ENCODE measurements at regions not wholly inside any gene's neighbourhood (a gene's known extent, or its start where the extent isn't known, plus 50 kb on each side); places are given as distances from the start of the nearest gene placed in this dataset.
A peak's percentile ranks its signal among the peaks of the same experiment; 100 is the strongest.

DNA sequence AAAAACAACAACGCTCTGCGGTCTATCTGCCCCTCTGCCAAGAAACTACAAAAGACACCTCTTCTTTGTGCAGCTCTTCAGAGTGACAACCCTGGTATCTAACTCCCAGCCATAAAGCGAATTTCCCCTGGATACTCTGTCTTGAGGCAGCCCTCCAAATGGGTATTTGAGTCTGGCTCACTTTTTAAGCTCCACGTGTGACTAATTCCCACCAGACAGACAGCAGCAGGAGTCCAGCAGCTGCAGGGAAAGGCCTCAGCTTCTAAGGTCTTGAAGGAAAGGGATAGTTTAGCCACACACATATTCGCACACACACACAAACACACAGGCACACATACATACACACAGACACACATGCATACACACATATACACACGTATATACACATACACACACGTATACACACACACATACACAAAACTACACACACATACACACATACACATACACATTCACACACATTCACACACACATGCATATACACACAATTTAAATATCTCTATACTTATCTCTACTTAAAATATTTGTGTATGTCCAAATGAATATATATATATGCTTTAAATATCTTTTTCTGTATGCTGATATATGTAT, 188.8 kb downstream of the TSHZ3 start:
- no peak for DNase-seq (ENCODE audit: low read depth)

- DNase-seq (ENCODE audit: low read depth) = peak; percentile 38
Measured at GRCh38 chr19:31154021-31154420, 195.2 kb downstream of the TSHZ3 start.

- no peak for DNase-seq (ENCODE audit: low read depth)
Measured at GRCh38 chr19:31152906-31153305, 196.3 kb downstream of the TSHZ3 start.

GRCh38 chr19:31149441-31149941, 199.7 kb downstream of the TSHZ3 start:
- no peak for DNase-seq (ENCODE audit: low read depth)

- DNase-seq (ENCODE audit: low read depth) = no peak
Measured at GRCh38 chr19:31148671-31149070, 200.6 kb downstream of the TSHZ3 start.

DNA sequence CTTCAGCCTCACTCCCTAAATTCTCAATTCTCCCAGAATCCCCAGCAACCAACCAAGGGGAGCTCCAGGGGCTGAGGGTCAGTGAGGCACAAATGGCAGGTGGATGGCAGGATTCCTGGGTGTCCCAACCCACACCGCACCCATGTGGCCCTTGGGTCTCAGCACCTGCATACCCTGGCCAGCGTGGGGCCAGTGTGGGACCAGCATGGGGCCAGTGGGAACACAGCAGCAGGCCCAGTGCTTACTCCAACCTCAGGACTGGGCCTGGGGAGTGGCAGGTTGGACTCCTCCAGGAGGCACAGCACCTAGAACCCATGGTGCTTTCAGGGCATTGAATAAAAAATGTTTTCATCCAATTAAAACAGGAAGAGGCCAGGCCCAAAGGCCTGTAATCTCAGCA, 202.0 kb downstream of the TSHZ3 start:
- no peak for DNase-seq (ENCODE audit: low read depth)

DNA sequence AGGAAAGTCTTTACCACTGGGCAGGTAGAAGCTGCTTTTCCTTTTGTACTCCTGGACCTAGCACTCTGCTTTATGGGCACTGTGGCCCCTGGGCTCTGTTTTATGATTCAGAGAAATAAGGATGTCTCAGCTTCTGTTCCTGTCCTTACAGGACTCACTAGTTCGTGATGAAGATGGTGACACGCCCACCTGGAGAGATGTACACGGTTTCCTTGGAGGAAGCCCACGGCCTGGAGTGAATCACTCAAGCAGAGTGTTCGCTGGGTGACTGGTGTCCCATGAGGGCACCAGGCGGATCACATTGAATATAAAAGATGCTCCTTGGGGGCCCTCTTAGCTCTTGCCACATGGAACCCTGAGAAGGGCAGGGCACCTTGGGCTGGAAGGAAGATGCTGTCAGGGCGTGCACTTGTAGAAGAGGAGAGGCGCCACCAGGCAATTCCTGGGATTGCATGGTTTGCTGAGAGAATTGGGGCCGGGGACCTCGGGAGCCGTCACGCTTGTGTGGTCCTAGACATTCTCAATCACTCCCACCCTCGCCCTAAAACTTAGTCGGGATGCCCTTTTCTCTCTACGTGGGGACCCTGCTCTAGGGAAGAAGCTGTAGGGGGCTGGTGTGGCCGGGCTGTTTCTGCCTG, 202.6 kb downstream of the TSHZ3 start:
- DNase-seq (ENCODE audit: low read depth) = no peak

DNA sequence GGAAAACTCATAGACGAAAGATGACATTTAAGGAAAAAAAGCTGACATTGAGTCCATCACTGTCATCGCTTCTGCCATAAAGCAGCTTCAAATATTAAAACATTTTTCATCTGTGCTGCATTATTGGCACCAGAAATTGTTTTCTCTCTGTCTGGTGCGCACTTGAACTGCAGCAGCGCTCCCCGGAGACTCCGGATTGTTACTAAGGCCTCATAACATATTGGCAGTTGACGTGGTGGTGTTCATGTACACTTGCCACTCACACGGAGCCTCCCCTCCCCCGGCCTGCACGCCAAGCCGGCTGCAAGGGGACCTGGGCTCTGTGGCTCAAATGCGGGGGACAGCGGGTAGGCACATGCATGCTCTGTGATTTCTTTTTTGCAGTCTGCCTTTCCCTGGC, 203.2 kb downstream of the TSHZ3 start:
- no peak for DNase-seq (ENCODE audit: low read depth)

DNA sequence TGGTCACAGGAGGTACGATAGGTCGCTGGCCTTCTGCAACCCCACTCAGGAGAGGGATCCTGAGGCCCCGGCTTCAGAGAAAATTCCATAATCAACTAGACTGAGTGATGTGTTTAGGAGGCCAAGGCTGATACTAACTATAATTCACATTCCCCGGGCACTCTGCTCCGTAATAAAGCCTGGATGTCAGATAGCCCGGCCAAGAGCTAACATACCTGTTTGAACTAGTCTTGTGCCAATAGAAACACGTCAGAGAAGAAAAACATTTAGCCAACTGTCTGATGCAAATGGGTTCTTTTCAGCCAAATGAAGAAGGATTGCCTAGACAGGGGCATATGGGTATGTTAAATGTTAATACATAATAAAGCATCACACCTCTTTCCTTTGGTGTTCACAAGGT, 204.2 kb downstream of the TSHZ3 start:
- DNase-seq (ENCODE audit: low read depth) = no peak

DNA sequence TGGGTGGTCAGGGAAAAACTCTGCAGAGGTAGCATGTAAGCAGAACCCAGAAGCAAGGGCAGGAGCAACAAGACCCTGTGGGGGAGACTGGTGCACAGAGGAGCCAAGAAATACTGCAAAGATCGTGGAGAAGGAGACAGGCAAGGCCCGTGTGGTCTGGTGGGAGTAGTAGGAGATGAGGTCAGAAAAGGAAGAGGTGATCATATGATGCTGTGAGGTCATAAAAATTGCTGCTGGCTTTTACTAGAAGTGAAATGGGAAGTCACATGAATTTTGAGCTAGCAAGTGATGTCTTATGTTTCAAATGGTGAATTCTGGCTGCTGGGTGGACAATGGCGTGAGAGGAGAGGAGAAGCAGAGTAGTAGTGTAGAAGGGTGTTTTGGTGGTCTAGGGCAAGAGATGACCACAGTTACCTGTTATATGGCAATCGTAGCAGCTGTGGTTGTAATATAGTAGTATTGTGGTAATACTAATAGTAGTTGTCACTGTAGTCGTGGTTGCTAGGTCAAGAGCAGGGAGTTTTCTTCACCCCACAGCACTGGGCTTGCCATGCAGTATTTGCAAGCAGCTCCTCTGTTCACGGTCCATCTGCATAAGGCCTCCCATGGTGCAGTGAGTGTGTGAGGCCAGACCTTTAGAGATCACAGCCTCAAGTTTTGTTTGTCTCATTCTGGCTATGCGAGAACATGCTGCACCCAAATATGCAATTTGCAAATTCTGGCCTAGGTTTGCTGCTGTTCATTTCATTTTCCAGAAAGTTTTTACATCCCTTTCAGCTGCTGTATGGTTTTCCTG, 205.0 kb downstream of the TSHZ3 start:
- DNase-seq (ENCODE audit: low read depth) = no peak

GRCh38 chr19:31141301-31141700, 207.9 kb downstream of the TSHZ3 start:
- no peak for DNase-seq (ENCODE audit: low read depth)

DNA sequence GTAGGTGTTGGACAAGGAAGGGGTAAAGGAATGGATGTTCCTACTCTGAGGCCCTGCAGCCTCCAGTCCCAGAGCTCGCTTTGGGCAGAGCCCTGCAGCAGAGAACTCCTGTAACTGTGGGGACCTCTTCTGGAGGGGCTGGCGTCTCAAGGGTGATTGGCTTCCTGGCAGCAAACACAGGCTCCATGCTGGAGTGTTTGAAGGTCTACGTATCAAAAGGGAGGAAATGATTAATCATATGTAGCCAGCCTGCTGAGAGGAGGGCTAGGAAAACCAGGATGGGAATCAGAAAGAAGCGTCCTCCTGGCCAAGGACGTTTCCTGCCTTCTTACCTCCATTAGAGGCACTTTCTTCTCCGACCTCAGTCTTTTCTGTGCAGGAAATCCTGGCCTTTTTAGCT, 208.5 kb downstream of the TSHZ3 start:
- DNase-seq (ENCODE audit: low read depth) = peak; percentile 75

- peak; percentile 46 for DNase-seq (ENCODE audit: low read depth)
Measured at GRCh38 chr19:31139871-31140505, 209.2 kb downstream of the TSHZ3 start.

GRCh38 chr19:31138077-31138476, 211.2 kb downstream of the TSHZ3 start:
- DNase-seq (ENCODE audit: low read depth) = no peak

DNA sequence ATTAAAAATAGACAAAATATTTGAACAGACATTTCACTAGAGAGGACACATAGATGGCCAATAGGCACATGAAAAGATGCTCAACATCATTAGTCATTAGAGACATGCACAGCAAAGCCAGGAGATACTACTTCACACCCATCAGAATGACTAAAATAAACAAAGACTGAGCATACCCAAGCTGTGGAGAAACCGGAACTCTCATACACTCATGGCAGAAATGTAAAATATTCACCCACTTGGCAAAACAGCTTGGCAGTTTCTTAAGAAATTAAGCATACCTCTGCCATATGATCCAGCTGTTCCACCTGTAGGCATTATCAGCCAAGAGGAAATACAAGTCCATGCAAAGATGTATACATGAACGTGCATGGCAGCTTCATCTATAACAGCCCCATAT, 213.4 kb downstream of the TSHZ3 start:
- DNase-seq (ENCODE audit: low read depth) = no peak

DNA sequence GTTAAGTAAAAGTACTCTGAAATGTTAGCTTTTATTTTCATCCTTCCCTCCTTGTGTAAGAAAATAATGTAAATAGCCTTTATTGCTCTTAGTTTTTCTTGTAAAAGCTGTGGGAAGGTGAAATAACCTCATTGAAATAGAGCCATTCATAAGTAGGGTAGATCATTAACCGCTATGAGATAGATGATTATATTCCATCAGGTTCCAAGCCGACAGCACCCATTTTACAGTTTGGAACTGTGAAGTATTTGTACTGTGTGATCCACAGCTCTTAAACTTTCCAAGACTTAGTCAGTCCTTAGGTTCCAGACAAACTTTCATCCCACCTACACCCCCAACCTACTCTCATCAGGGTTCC, 216.5 kb downstream of the TSHZ3 start:
- DNase-seq (ENCODE audit: low read depth) = no peak

GRCh38 chr19:31128291-31128690, 220.9 kb downstream of the TSHZ3 start:
- DNase-seq (ENCODE audit: low read depth) = no peak

- peak; percentile 91 for DNase-seq (ENCODE audit: low read depth)
Measured at GRCh38 chr19:31127134-31127967, 221.9 kb downstream of the TSHZ3 start.

- DNase-seq (ENCODE audit: low read depth) = no peak
Measured at GRCh38 chr19:31126236-31126635, 223.0 kb downstream of the TSHZ3 start.

- no peak for DNase-seq (ENCODE audit: low read depth)
Measured at GRCh38 chr19:31125071-31125470, 224.2 kb downstream of the TSHZ3 start.

- DNase-seq (ENCODE audit: low read depth) = peak; percentile 32
Measured at GRCh38 chr19:31121501-31121900, 227.7 kb downstream of the TSHZ3 start.

DNA sequence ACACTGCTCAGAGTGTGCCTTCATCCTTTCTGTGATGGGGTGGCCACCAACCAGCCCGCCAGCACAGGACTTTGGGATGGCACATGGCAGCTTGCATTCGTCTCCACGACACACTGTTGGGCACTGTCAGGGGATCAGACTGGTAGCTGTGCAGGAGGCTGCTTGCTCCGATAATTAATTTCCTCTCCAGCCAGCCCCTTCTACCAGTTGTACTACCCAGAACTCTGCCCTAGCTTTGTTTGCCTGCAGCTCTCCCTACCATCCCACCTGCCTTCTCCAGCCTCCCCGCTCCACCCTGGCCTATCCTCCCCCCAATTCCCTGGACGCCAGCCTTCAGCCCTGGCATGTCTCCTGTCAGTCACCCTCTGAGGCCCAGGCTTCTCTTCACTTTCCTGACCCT, 228.3 kb downstream of the TSHZ3 start:
- no peak for DNase-seq (ENCODE audit: low read depth)
